Ishikawa (cell line): ENCODE measurements at regions not wholly inside any gene's neighbourhood (a gene's known extent, or its start where the extent isn't known, plus 50 kb on each side); places are given as distances from the start of the nearest gene placed in this dataset.

ENCODE experiments used
- CEBPB ChIP-seq: IDR thresholded peaks from 2 replicates; pipeline ENCODE4 v1.6.1; 2012
- CREB1 ChIP-seq: IDR thresholded peaks from 2 replicates; pipeline ENCODE4 v1.6.1; 2012; ENCODE audit warnings: low read depth
- EGR1 ChIP-seq: IDR thresholded peaks from 2 replicates; pipeline ENCODE4 v1.6.1; 2012
- EP300 ChIP-seq: IDR thresholded peaks from 2 replicates; pipeline ENCODE4 v1.6.1; 2012; ENCODE audit warnings: borderline replicate concordance
- FOXM1 ChIP-seq: IDR thresholded peaks from 2 replicates; pipeline ENCODE4 v1.6.1; 2012; ENCODE audit warnings: low read depth, borderline replicate concordance
- NFIC ChIP-seq: IDR thresholded peaks from 2 replicates; pipeline ENCODE4 v1.6.1; 2012
- RAD21 ChIP-seq: IDR thresholded peaks from 2 replicates; pipeline ENCODE4 v1.6.1; 2012; ENCODE audit warnings: low read depth
- TAF1 ChIP-seq: IDR thresholded peaks from 2 replicates; pipeline ENCODE4 v1.6.1; 2012; ENCODE audit warnings: low read depth, mild to moderate bottlenecking
- TCF12 ChIP-seq: IDR thresholded peaks from 2 replicates; pipeline ENCODE4 v1.6.1; 2012; ENCODE audit warnings: low read depth
- TEAD4 ChIP-seq: IDR thresholded peaks from 2 replicates; pipeline ENCODE4 v1.6.1; 2012
- YY1 ChIP-seq: IDR thresholded peaks from 2 replicates; pipeline ENCODE4 v1.6.1; 2012; ENCODE audit warnings: low read depth
- ZBTB7A ChIP-seq: IDR thresholded peaks from 2 replicates; pipeline ENCODE4 v1.6.1; 2012; ENCODE audit warnings: low read depth
- TF ChIP-seq, protein P1 (sequence below): IDR thresholded peaks from 2 replicates; pipeline ENCODE4 v1.6.1; 2012
- TF ChIP-seq, protein P2 (sequence below): IDR thresholded peaks from 2 replicates; pipeline ENCODE4 v1.6.1; 2012
- TF ChIP-seq, protein P3 (sequence below): IDR thresholded peaks from 2 replicates; pipeline ENCODE4 v1.6.1; 2012; ENCODE audit warnings: low read depth, mild to moderate bottlenecking

DNA sequence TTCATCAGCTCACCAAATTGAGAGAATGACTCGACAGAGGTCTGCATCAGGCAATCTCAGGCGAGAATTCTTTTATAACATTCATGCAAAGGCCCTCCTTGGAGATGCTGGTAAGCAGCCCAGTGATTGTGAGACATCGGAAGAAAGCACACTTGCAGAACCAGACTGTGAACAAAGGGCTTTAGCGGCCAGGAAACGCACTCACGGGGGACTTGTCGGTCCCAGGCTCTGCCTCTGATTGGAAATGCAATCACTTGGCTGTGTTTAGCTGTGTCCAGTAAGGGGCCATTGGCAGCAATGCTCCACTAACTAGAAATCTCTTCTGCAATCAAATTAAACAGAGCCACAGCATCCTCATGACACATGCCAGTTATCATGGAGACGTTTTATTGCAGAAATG, 226.7 kb upstream of the CDH13 start:
- TF ChIP-seq, protein P1, sequence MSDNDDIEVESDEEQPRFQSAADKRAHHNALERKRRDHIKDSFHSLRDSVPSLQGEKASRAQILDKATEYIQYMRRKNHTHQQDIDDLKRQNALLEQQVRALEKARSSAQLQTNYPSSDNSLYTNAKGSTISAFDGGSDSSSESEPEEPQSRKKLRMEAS = no peak
- TF ChIP-seq ZBTB7A (no peak), TEAD4 (no peak), FOXM1 (no peak), RAD21 (no peak), EGR1 (no peak), TCF12 (no peak), YY1 (no peak), TAF1 (no peak), NFIC (no peak), CREB1 (no peak), CEBPB (no peak), EP300 (no peak)
- TF ChIP-seq, protein P2, sequence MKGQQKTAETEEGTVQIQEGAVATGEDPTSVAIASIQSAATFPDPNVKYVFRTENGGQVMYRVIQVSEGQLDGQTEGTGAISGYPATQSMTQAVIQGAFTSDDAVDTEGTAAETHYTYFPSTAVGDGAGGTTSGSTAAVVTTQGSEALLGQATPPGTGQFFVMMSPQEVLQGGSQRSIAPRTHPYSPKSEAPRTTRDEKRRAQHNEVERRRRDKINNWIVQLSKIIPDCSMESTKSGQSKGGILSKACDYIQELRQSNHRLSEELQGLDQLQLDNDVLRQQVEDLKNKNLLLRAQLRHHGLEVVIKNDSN = no peak
- TF ChIP-seq, protein P3, sequence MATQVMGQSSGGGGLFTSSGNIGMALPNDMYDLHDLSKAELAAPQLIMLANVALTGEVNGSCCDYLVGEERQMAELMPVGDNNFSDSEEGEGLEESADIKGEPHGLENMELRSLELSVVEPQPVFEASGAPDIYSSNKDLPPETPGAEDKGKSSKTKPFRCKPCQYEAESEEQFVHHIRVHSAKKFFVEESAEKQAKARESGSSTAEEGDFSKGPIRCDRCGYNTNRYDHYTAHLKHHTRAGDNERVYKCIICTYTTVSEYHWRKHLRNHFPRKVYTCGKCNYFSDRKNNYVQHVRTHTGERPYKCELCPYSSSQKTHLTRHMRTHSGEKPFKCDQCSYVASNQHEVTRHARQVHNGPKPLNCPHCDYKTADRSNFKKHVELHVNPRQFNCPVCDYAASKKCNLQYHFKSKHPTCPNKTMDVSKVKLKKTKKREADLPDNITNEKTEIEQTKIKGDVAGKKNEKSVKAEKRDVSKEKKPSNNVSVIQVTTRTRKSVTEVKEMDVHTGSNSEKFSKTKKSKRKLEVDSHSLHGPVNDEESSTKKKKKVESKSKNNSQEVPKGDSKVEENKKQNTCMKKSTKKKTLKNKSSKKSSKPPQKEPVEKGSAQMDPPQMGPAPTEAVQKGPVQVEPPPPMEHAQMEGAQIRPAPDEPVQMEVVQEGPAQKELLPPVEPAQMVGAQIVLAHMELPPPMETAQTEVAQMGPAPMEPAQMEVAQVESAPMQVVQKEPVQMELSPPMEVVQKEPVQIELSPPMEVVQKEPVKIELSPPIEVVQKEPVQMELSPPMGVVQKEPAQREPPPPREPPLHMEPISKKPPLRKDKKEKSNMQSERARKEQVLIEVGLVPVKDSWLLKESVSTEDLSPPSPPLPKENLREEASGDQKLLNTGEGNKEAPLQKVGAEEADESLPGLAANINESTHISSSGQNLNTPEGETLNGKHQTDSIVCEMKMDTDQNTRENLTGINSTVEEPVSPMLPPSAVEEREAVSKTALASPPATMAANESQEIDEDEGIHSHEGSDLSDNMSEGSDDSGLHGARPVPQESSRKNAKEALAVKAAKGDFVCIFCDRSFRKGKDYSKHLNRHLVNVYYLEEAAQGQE = no peak

DNA sequence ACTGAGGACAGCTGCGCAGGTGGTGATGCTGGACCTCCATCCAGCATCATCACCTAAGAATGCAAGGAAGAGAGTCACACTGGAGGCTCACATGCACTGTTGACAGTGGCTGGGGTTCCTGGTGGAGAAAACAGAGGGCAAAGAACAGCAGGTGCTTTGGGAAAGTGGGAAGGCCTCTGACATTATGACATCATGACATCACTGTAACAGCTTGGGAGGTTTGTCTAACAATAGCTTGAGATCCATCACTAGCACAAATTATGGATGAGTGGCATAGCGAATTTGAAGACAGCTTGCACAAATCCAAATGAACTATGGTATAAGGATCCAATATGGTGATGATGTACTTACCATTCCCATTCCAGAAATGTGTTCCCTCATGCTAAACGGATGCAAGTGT, 226.5 kb upstream of the MPHOSPH6 start:
- no peak for TF ChIP-seq TEAD4
- TF ChIP-seq, protein P2 = no peak
- no peak for TF ChIP-seq EP300
- TF ChIP-seq FOXM1 = no peak
- TF ChIP-seq EGR1 = no peak
- TF ChIP-seq ZBTB7A = no peak
- no peak for TF ChIP-seq NFIC
- TF ChIP-seq TCF12 = no peak
- TF ChIP-seq YY1 = no peak
- no peak for TF ChIP-seq CREB1
- TF ChIP-seq, protein P1 = no peak
- TF ChIP-seq TAF1 = no peak
- TF ChIP-seq, protein P3 = no peak
- TF ChIP-seq RAD21 = no peak
- no peak for TF ChIP-seq CEBPB

DNA sequence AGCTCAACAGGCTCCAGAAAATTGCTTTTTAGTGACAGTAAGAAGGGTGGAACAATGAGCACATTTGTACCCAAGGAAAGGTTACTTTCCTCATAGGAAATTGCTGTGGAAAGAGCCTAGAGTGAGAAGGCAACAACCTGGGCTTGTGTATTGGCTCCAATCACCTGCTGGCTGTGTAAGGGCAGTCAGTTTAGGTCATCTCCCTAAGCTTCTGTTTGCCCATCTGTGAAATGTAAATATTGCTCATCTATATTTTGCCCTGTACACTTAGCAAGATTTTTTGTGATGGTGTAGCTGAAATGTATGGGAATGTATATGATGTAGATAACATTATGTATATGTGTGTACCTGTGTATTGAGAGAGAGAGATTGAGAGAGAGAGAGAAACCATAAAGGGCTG, 225.2 kb upstream of the MPHOSPH6 start:
- TF ChIP-seq TEAD4 (no peak), CEBPB (no peak), YY1 (no peak), TCF12 (no peak), TAF1 (no peak), EP300 (no peak), ZBTB7A (no peak), CREB1 (no peak)

DNA sequence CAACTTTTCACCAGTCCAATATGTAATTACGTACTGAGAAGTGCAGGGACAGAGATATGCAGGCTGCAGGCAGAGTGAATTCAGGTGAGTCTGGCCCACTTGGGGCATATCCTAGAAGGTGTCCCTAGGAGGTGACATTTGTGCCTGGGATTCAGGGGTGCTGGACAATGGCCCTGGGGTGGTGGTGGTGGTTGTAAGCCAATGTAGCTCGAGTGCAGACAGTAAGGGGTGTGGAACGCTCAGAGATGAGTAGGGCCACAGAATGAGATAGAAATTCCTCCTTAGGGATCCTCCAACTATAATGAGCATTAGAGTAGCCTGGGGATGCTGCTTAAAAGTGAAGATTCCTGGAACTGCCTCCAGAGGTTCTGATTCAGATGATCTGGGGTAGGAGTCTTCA, 221.7 kb upstream of the MPHOSPH6 start:
- TF ChIP-seq NFIC (no peak), FOXM1 (no peak), CREB1 (no peak), YY1 (no peak), ZBTB7A (no peak), RAD21 (no peak), TEAD4 (no peak), CEBPB (no peak), TAF1 (no peak)
- TF ChIP-seq, protein P2 = no peak
- TF ChIP-seq, protein P1 = no peak
- TF ChIP-seq, protein P3 = no peak
